Psoas muscle (tissue), 7 donors: ENCODE measurements at regions not wholly inside any gene's neighbourhood (a gene's known extent, or its start where the extent isn't known, plus 50 kb on each side); places are given as distances from the start of the nearest gene placed in this dataset.

ENCODE experiments used
- ATAC-seq, 4 donors: fragments of 200-7000 bp; cut with Tn5 transposase; one replicate each; pipeline ENCODE4 v1.9.1; 2020; ENCODE audit warnings: moderate library complexity in 3 of 4, mild to moderate bottlenecking in 2 of 4
- DNase-seq, 2 donors: peaks; one replicate each; pipeline ENCODE4 v3.0.0-alpha.2; 2020
- H3K27ac ChIP-seq: fragments of 200-600 bp; one replicate; pipeline ENCODE4 v1.8.0; 2022
- H3K27me3 ChIP-seq, 3 donors: fragments of 200-600 bp in 1 of 3; one replicate each; pipeline versions ENCODE4 v1.6.1 to v1.8.0; 2013 to 2022; ENCODE audit warnings: low read length in 2 of 3, mild to moderate bottlenecking in 2 of 3, moderate library complexity in 1 of 3; ENCODE audit not compliant: insufficient read depth in 3 of 3
- H3K36me3 ChIP-seq, 2 donors: fragments of 200-600 bp in 1 of 2; one replicate each; pipeline versions ENCODE4 v1.6.1 to v1.8.0; 2013 to 2022; ENCODE audit warnings: low read depth in 1 of 2, mild to moderate bottlenecking in 1 of 2, moderate library complexity in 1 of 2; ENCODE audit not compliant: insufficient read depth in 1 of 2
- H3K4me1 ChIP-seq: fragments of 200-600 bp; one replicate; pipeline ENCODE4 v1.8.0; 2022
- H3K4me3 ChIP-seq: fragments of 200-600 bp; one replicate; pipeline ENCODE4 v1.8.0; 2022; ENCODE audit warnings: mild to moderate bottlenecking
- H3K9me3 ChIP-seq: fragments of 200-600 bp; one replicate; pipeline ENCODE4 v1.8.0; 2022
- CTCF ChIP-seq: fragments of 200-600 bp; IDR thresholded peaks from one replicate; pipeline ENCODE4 v1.8.0; 2022; ENCODE audit warnings: antibody characterized with exemption
- WGBS, 3 donors: extraction: QIAGEN DNeasy Blood & Tissue Kit; methylation state at CpG; one replicate each; pipeline versions ENCODE4 v1.1.6 to v1.1.7; 2013; 5-methylcytosine and 5-hydroxymethylcytosine counted together
- intact Hi-C, 2 donors: fragments of 100-400 bp; cut with DNase I; formaldehyde crosslinking; loops; one replicate each; pipeline versions ENCODE4 v1.11.0 to v1.14.2; 2022
- donor health status: healthy with polysubstance abuse.
- donor health status: DM: no; HTN: no; CAD: no; lungs with moderate emphysema.
- donor health status: Bipolar disorder and iron deficiency.
- donor health status: healthy.
- donor health status: DM: yes; HTN: yes; CAD: no.
- donor health status: DM: no; HTN: no; CAD: no.
- donor health status: DM: yes; HTN: yes; CAD: no.

DNA sequence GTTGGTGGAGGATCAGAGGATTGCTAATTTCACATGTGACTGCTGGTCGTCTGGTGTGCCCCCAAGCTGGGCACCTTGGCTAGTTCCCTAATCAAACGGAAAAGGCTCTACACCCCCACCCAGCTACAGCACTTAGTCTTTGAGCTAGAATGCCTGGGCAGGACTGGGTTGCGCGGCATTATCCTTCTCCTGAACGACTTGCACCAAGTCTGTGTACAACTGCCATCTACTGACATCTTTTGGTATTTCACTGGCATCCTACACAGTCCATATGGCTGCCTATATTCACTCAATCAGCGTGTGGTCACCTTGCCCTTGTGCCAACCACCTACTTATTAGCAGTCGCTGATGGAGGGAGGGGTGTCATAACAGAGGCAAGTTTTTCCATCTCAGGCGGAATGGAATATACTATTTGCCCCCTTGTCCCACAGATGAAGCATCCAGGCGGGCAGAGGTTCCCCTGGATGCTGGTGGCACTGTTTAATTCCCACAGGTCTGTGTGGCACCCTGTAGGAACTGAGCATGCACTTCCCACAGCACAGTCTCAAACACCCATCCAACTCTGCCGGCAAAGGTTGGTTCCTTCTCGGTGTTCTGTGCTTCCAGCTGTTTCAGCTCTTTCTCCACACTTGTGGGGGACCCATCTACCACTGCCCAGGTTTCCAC lies 150.1 kb downstream of the OSTF1 start:
- Histone ChIP-seq H3K9me3 (no peaks in the 10 kb centered on the region), H3K4me3 (no peak overlapping the region), H3K27ac (no peak overlapping the region), H3K36me3 (no peaks in the 10 kb centered on the region), H3K4me1 (no peaks in the 10 kb centered on the region), H3K27me3 (no peaks in the 10 kb centered on the region)
- peak; percentile 41 for TF ChIP-seq CTCF
- WGBS, 3 donors, result 51 to 62% (median 56%) methylated on average over 11 of the region's 11 CpGs
- intact Hi-C loops, result no loop called here
- DNase-seq (no peak), ATAC-seq (peak in 2 of 4 donors; percentile 35 to 56)

GRCh38 chr9:75239176-75239575 lies 150.9 kb downstream of the OSTF1 start:
- no peak for TF ChIP-seq CTCF
- no peaks in the 10 kb centered on the region for H3K9me3 ChIP-seq
- H3K36me3 ChIP-seq, result no peaks in the 10 kb centered on the region
- intact Hi-C loops, result no loop called here
- H3K27me3 ChIP-seq, result no peaks in the 10 kb centered on the region
- DNase-seq (no peak), ATAC-seq (no peak)
- no peak overlapping the region for H3K27ac ChIP-seq
- 54 to 72% (median 61%) methylated on average over 6 of the region's 6 CpGs for WGBS, 3 donors
- H3K4me1 ChIP-seq, result no peaks in the 10 kb centered on the region
- no peak overlapping the region for H3K4me3 ChIP-seq

GRCh38 chr9:75242426-75242825 lies 154.1 kb downstream of the OSTF1 start:
- H3K27ac ChIP-seq, result no peak overlapping the region
- no peak overlapping the region for H3K4me3 ChIP-seq
- no peaks in the 10 kb centered on the region for H3K27me3 ChIP-seq
- no peak for TF ChIP-seq CTCF
- WGBS, 3 donors, result 85 to 95% (median 86%) methylated on average over 1 of the region's 1 CpG
- no peaks in the 10 kb centered on the region for H3K36me3 ChIP-seq
- no peaks in the 10 kb centered on the region for H3K4me1 ChIP-seq
- no peak for DNase-seq
- no peaks in the 10 kb centered on the region for H3K9me3 ChIP-seq
- ATAC-seq, result no peak
- intact Hi-C loops, result no loop called here

DNA sequence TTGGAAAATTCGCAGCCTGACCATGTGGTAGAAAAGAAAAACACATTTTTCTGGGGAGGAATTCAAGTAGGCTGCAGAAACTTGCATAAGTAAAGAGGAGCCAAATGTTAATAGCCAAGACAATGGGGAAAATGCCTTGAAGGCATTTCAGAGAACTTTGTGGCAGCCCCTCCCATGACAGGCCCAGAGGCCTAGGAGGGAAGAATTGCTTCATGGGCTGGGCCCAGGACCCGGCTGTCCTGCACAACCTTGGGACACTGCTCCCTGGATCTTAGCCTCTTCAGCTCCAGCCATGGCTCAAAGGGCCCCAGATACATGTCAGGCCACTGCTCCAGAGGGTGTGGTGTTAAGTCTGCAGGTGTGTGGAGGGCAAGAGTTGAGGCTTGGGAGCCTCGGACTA lies 158.6 kb downstream of the OSTF1 start:
- 81 to 88% (median 84%) methylated on average over 3 of the region's 3 CpGs for WGBS, 3 donors
- peaks cover 2% of the 10 kb centered on the region for H3K9me3 ChIP-seq
- H3K4me1 ChIP-seq, result no peaks in the 10 kb centered on the region
- no peak for DNase-seq
- H3K4me3 ChIP-seq, result no peak overlapping the region
- no peak overlapping the region for H3K27ac ChIP-seq
- intact Hi-C loops, result no loop called here
- ATAC-seq, result no peak
- no peaks in the 10 kb centered on the region for H3K27me3 ChIP-seq
- no peak for TF ChIP-seq CTCF
- H3K36me3 ChIP-seq, result no peaks in the 10 kb centered on the region

DNA sequence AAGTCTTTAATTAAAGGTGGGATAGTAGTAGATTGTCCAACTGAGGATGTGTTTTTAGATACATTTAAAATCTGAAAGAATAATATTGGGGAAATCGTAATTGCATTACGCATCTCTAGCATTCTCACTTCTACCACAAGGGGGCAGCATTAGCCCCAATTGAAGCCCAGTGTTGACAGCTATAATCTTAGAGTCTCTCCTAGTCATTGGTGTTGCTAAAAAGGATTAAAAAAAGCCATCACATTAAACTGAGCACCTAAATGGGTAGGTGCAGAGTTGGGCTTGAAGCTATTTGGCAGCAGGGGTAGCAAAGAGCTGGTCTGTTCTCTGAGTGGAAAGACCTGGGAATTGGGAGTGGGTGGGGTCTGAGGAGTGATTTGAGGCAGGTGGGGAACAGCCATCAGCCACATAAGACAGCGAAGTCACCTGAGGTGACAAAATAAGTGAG lies 177.2 kb downstream of the OSTF1 start:
- peak in 1 of 2 donors; percentile 13 for DNase-seq
- H3K4me3 ChIP-seq, result no peak overlapping the region
- H3K27ac ChIP-seq, result no peak overlapping the region
- no peaks in the 10 kb centered on the region for H3K4me1 ChIP-seq
- peaks cover 0 to 2% (median 0%) of the 10 kb centered on the region in 3 donors for H3K27me3 ChIP-seq
- ATAC-seq, result peak in 3 of 4 donors; percentile 53 to 59 (median 58)
- intact Hi-C loops, result loop anchor here (10.0 kb wide), 3 partner anchors 589 to 1039 kb away; no protein-coding TSS in a partner anchor
- no peaks in the 10 kb centered on the region for H3K36me3 ChIP-seq
- no peaks in the 10 kb centered on the region for H3K9me3 ChIP-seq
- WGBS, 3 donors, result 23 to 32% (median 26%) methylated on average over 3 of the region's 3 CpGs
- TF ChIP-seq CTCF, result peak; percentile 83
